ENCODE measurements at regions not wholly inside any gene's neighbourhood (a gene's known extent, or its start where the extent isn't known, plus 50 kb on each side); places are given as distances from the start of the nearest gene placed in this dataset.

GRCh38 chrX:138037548-138037947, 471.6 kb downstream of the ZIC3 start:
- TF ChIP-seq CTCF (IDR thresholded peaks at IDR 0.05) (no peak), POLR2AphosphoS5 (IDR thresholded peaks at IDR 0.05) (no peak)

All from breast epithelium (tissue), 3 donors.